Osteocyte (in vitro differentiated cells): ENCODE measurements at regions not wholly inside any gene's neighbourhood (a gene's known extent, or its start where the extent isn't known, plus 50 kb on each side); places are given as distances from the start of the nearest gene placed in this dataset.
"Not testable (repeated sequence)": the region's sequence is repeated elsewhere in the genome, so short reads cannot be mapped to it uniquely, and the experiment has no call there.

Experiments
- DNase-seq: peaks from one replicate; pipeline ENCODE4 v3.0.0; 2021; ENCODE audit warnings: mixed read lengths; ENCODE audit not compliant: unreplicated experiment; ENCODE audit errors: extremely low spot score
- H3K27ac Mint-ChIP-seq: one replicate; pipeline ENCODE4 v1.8.0; 2021; ENCODE audit warnings: mild to moderate bottlenecking, mixed read lengths; ENCODE audit not compliant: unreplicated experiment
- H3K27me3 Mint-ChIP-seq: one replicate; pipeline ENCODE4 v1.8.0; 2021; ENCODE audit warnings: mixed read lengths; ENCODE audit not compliant: unreplicated experiment
- H3K36me3 Mint-ChIP-seq: one replicate; pipeline ENCODE4 v1.8.0; 2021; ENCODE audit warnings: mixed read lengths; ENCODE audit not compliant: unreplicated experiment
- H3K4me1 Mint-ChIP-seq: one replicate; pipeline ENCODE4 v1.8.0; 2021; ENCODE audit warnings: mixed read lengths; ENCODE audit not compliant: unreplicated experiment
- H3K4me3 Mint-ChIP-seq: one replicate; pipeline ENCODE4 v1.8.0; 2021; ENCODE audit warnings: mild to moderate bottlenecking, moderate library complexity, mixed read lengths; ENCODE audit not compliant: unreplicated experiment
- H3K9me3 Mint-ChIP-seq: one replicate; pipeline ENCODE4 v1.8.0; 2021; ENCODE audit warnings: mixed read lengths; ENCODE audit not compliant: unreplicated experiment
- TF ChIP-seq, protein P1 (sequence below): fragments of 200-600 bp; sonication (generic); IDR thresholded peaks from 2 replicates; pipeline ENCODE4 v1.5.0; 2021; ENCODE audit warnings: antibody characterized with exemption, mild to moderate bottlenecking, moderate library complexity

DNA sequence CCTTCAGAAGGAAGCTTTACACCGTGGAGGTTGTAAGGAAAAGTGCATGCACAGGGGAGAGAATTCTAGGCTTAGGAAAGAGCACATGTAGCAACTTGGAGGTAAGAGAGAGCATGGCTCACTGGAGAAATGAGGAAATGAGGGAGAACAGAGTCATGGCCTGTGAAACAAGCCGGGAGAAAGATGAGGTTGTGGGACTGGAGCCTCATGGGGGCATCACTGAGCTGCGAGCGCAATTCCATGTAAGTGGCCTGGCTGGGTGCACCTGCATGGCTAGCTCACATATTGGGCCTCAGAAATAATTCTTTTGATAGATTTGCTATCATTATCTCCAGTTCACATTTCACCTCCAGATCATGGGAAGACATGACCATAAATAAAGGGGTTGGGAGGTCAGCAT lies 785.5 kb upstream of the RAB6C start:
- TF ChIP-seq, protein P1, sequence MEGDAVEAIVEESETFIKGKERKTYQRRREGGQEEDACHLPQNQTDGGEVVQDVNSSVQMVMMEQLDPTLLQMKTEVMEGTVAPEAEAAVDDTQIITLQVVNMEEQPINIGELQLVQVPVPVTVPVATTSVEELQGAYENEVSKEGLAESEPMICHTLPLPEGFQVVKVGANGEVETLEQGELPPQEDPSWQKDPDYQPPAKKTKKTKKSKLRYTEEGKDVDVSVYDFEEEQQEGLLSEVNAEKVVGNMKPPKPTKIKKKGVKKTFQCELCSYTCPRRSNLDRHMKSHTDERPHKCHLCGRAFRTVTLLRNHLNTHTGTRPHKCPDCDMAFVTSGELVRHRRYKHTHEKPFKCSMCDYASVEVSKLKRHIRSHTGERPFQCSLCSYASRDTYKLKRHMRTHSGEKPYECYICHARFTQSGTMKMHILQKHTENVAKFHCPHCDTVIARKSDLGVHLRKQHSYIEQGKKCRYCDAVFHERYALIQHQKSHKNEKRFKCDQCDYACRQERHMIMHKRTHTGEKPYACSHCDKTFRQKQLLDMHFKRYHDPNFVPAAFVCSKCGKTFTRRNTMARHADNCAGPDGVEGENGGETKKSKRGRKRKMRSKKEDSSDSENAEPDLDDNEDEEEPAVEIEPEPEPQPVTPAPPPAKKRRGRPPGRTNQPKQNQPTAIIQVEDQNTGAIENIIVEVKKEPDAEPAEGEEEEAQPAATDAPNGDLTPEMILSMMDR = no peak
- Mint-ChIP-seq H3K4me1 (no peaks in the 10 kb centered on the region), H3K27me3 (no peaks in the 10 kb centered on the region), H3K9me3 (peaks cover 7% of the 10 kb centered on the region), H3K36me3 (no peaks in the 10 kb centered on the region), H3K4me3 (no peak overlapping the region), H3K27ac (no peak overlapping the region)
- no peak for DNase-seq

DNA sequence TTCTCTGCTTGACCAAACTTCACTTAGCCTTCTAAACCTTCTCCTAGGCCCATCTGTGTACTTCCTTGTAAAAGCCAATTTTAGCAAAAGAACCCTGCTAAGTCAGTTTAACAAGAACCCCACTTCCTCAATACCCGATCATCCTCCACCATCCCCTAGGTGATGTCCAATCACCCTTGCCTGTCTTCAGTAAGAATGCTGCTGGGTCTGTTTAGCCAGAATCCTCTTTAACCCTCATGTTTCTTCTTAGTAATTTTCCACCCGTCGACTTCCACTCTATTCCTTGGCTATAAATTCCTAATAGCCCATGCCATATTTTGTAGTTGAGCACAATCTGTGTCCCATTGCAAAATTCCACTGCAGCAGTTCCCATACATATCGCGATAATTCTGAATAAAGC lies 780.0 kb upstream of the RAB6C start:
- H3K36me3 Mint-ChIP-seq = no peaks in the 10 kb centered on the region
- H3K4me1 Mint-ChIP-seq = no peaks in the 10 kb centered on the region
- peaks cover 2% of the 10 kb centered on the region for H3K27me3 Mint-ChIP-seq
- H3K27ac Mint-ChIP-seq = no peak overlapping the region
- TF ChIP-seq, protein P1 = no peak
- no peak overlapping the region for H3K4me3 Mint-ChIP-seq
- H3K9me3 Mint-ChIP-seq = no peaks in the 10 kb centered on the region
- no peak for DNase-seq

DNA sequence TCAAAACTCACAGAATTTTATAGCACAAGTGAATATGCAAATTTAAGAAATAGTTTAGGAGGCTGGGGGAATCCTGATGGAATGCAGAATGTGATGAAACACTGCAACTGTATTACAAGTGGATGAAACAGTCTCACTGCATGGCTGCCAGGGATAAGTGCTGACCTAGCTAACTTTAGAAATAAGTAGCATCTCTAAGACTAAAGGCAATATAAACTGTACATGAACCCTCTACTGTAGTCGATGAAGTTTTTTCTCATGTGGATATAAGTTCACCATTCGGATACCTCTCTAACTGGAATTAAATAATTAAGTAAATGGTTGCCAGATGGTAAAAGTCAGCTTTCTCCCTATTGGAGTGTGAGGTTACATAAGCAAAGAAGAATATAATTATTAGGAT lies 777.8 kb upstream of the RAB6C start:
- Mint-ChIP-seq H3K4me1 (no peaks in the 10 kb centered on the region), H3K9me3 (no peaks in the 10 kb centered on the region), H3K27me3 (peaks cover 2% of the 10 kb centered on the region), H3K27ac (no peak overlapping the region), H3K4me3 (no peak overlapping the region), H3K36me3 (no peaks in the 10 kb centered on the region)
- DNase-seq = no peak
- TF ChIP-seq, protein P1 = no peak

DNA sequence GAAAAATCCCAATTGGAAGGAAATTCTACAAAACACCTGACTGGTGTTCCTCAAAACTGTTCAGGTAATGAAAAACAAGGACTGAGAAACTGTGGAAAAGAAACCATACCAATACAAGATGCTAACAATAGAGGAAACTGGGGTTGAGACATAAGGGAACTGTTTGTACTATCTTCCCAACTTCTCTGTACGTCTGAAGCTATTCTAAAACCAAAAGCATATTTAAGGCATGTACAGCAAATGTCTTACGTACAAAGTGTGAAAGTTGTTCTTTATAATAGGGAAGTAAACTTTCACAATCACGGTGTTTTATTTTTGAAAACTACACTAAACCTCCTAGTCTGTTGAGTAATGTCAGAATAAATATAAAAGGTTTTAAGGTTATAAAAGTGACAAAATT lies 776.1 kb upstream of the RAB6C start:
- TF ChIP-seq, protein P1 = no peak
- no peak overlapping the region for H3K27ac Mint-ChIP-seq
- DNase-seq = no peak

DNA sequence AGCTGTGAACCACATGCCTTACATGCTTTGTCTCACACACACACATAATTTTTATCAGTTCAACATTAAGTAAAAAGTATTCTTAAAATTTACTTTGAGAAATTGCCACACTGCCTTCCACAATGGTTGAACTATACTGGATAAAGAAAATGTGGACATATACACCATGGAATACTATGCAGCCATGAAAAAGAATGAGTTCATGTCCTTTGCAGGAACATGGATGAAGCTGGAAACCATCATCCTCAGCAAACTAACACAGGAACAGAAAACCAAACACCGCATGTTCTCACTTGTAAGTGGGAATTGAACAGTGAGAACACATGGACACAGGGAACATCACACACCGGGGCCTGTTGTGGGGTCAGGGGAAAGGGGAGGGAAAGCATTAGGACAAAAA lies 774.9 kb upstream of the RAB6C start:
- not testable (repeated sequence) for H3K27me3 Mint-ChIP-seq, H3K36me3 Mint-ChIP-seq, H3K4me1 Mint-ChIP-seq, H3K27ac Mint-ChIP-seq, H3K4me3 Mint-ChIP-seq, H3K9me3 Mint-ChIP-seq, DNase-seq

More for the DNA sequence above, 776.1 kb upstream of the RAB6C start:
- Mint-ChIP-seq H3K27me3 (peaks cover 2% of the 10 kb centered on the region), H3K4me1 (no peaks in the 10 kb centered on the region), H3K9me3 (no peaks in the 10 kb centered on the region), H3K4me3 (no peak overlapping the region), H3K36me3 (no peaks in the 10 kb centered on the region)

DNA sequence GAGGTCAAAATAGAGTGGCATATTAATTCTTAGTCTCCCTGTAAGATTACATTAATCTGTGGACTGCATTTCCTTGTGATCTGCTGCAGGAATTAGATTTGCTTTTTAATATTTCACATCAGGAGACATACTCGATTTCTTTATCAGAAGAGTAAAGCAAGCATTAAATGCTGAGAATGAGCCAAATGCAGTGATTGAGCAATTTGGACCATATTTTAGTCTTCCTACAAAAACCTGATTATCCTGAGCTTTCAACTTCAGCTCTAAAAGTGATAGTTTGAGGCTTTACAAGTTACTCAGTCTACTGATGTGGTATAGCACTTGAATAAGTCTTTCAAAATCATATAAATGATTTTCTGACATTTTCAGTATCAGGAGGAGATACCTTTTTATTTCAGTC lies 774.3 kb upstream of the RAB6C start:
- TF ChIP-seq, protein P1 = no peak
- Mint-ChIP-seq H3K4me3 (no peak overlapping the region), H3K36me3 (no peaks in the 10 kb centered on the region), H3K9me3 (no peaks in the 10 kb centered on the region), H3K27ac (no peak overlapping the region), H3K4me1 (no peaks in the 10 kb centered on the region), H3K27me3 (no peaks in the 10 kb centered on the region)
- DNase-seq = no peak
